RPMI8226 (cell line): ENCODE measurements at regions not wholly inside any gene's neighbourhood (a gene's known extent, or its start where the extent isn't known, plus 50 kb on each side); places are given as distances from the start of the nearest gene placed in this dataset.
"Not testable (repeated sequence)": the region's sequence is repeated elsewhere in the genome, so short reads cannot be mapped to it uniquely, and the experiment has no call there.

ENCODE experiments used
- DNase-seq: peaks from one replicate; pipeline ENCODE4 v3.0.0-alpha.2; 2015

- DNase-seq = no peak
These were observed 141.2 kb downstream of the LRRC3B start for GRCh38 chr3:26763723-26764122.

GRCh38 chr3:26766031-26766430 lies 143.5 kb downstream of the LRRC3B start:
- DNase-seq = no peak

- no peak for DNase-seq
These were observed 145.6 kb downstream of the LRRC3B start for GRCh38 chr3:26768068-26768651.

GRCh38 chr3:26799679-26800317 lies 177.2 kb downstream of the LRRC3B start:
- peak; percentile 59 for DNase-seq

GRCh38 chr3:26807272-26807671 lies 184.7 kb downstream of the LRRC3B start:
- DNase-seq = no peak

GRCh38 chr3:26825454-26825853 lies 202.9 kb downstream of the LRRC3B start:
- no peak for DNase-seq

- DNase-seq = no peak
These were observed 204.6 kb downstream of the LRRC3B start for GRCh38 chr3:26827169-26827568.

GRCh38 chr3:26838026-26838425 lies 215.5 kb downstream of the LRRC3B start:
- no peak for DNase-seq

GRCh38 chr3:26839001-26839400 lies 216.4 kb downstream of the LRRC3B start:
- no peak for DNase-seq

GRCh38 chr3:26840272-26840870 lies 217.8 kb downstream of the LRRC3B start:
- DNase-seq = no peak

GRCh38 chr3:26845194-26845593 lies 222.6 kb downstream of the LRRC3B start:
- DNase-seq = no peak

GRCh38 chr3:26847680-26848079 lies 225.1 kb downstream of the LRRC3B start:
- no peak for DNase-seq

GRCh38 chr3:26894443-26894842 lies 271.9 kb downstream of the LRRC3B start:
- DNase-seq = no peak

GRCh38 chr3:26915208-26915607 lies 292.6 kb downstream of the LRRC3B start:
- no peak for DNase-seq

- DNase-seq = no peak
These were observed 298.3 kb downstream of the LRRC3B start for GRCh38 chr3:26920646-26921478.

GRCh38 chr3:26931896-26932295 lies 309.3 kb downstream of the LRRC3B start:
- DNase-seq = no peak

- DNase-seq = no peak
These were observed 310.2 kb downstream of the LRRC3B start for GRCh38 chr3:26932752-26933151.

GRCh38 chr3:26945480-26945879 lies 322.9 kb downstream of the LRRC3B start:
- not testable (repeated sequence) for DNase-seq

GRCh38 chr3:26960382-26960781 lies 337.8 kb downstream of the LRRC3B start:
- DNase-seq = no peak

- no peak for DNase-seq
These were observed 340.2 kb downstream of the LRRC3B start for GRCh38 chr3:26962492-26963360.

GRCh38 chr3:26963361-26963743 lies 340.8 kb downstream of the LRRC3B start:
- peak; percentile 8 for DNase-seq

- no peak for DNase-seq
These were observed 341.7 kb downstream of the LRRC3B start for GRCh38 chr3:26964313-26964712.

GRCh38 chr3:26964836-26965235 lies 342.3 kb downstream of the LRRC3B start:
- DNase-seq = no peak
